ENCODE measurements at regions not wholly inside any gene's neighbourhood (a gene's known extent, or its start where the extent isn't known, plus 50 kb on each side); places are given as distances from the start of the nearest gene placed in this dataset.

GRCh38 chr4:38226170-38226569 is 266.0 kb downstream of the PTTG2 start:
- no peaks in the 10 kb centered on the region for H3K9me3 ChIP-seq
- H3K27me3 ChIP-seq (ENCODE audit: low read depth), result no peaks in the 10 kb centered on the region
- no peak overlapping the region for H3K4me3 ChIP-seq
- intact Hi-C loops (cut with DNase I), result no loop called here
- H3K36me3 ChIP-seq, result no peaks in the 10 kb centered on the region
- ATAC-seq, result no peak
- TF ChIP-seq CTCF (IDR thresholded peaks at IDR 0.05), result no peak
- DNase-seq, result no peak
- no peak overlapping the region for H3K27ac ChIP-seq
- H3K4me1 ChIP-seq, result peaks cover 16% of the 10 kb centered on the region

- Histone ChIP-seq H3K27me3 (ENCODE audit: low read depth) (no peaks in the 10 kb centered on the region), H3K36me3 (no peaks in the 10 kb centered on the region), H3K4me3 (no peak overlapping the region), H3K4me1 (no peaks in the 10 kb centered on the region), H3K27ac (no peak overlapping the region), H3K9me3 (no peaks in the 10 kb centered on the region)
- ATAC-seq, result no peak
- no peak for DNase-seq
- TF ChIP-seq CTCF (IDR thresholded peaks at IDR 0.05), result no peak
- intact Hi-C loops (cut with DNase I), result no loop called here
Measured at GRCh38 chr4:38230121-38230801, 270.1 kb downstream of the PTTG2 start.

DNA sequence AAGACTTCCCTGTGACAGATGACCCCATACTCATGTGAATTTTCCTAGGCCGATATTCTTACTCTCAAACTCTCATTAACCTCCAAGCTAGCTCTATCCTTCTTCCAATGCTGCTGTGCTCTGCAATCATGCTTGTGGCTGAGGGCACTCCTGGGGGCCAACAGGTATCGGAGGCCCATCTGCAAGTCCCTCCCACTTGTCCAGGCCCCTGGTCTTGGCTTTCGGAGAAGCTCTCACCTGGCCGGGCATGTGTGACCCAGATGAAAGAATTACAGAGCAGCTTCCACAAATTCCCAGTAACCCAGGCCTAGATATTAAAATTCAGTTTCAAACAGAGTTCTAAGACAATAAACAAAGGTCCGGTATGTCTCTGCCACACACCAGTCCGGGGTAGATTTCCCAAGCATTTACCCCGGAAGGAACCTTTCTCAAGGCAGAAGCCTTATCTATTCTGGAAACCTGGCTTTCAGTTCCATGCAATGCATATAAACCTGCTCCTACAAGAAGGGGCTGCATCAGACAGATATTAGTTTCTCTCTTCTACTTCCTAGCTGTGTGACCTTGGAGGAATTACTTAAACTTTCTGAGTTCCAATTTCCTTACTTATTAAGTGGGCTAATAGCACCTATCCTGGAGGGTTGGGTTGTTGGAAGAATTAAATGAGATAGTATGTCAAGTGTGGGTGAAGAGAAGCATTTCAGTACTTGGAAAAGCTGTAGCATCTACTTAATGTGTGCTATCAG is 270.8 kb downstream of the PTTG2 start:
- intact Hi-C loops (cut with DNase I), result no loop called here
- Histone ChIP-seq H3K4me1 (no peaks in the 10 kb centered on the region), H3K9me3 (no peaks in the 10 kb centered on the region), H3K36me3 (no peaks in the 10 kb centered on the region), H3K27ac (no peak overlapping the region), H3K27me3 (ENCODE audit: low read depth) (no peaks in the 10 kb centered on the region), H3K4me3 (no peak overlapping the region)
- DNase-seq (no peak), ATAC-seq (no peak)
- no peak for TF ChIP-seq CTCF (IDR thresholded peaks at IDR 0.05)

DNA sequence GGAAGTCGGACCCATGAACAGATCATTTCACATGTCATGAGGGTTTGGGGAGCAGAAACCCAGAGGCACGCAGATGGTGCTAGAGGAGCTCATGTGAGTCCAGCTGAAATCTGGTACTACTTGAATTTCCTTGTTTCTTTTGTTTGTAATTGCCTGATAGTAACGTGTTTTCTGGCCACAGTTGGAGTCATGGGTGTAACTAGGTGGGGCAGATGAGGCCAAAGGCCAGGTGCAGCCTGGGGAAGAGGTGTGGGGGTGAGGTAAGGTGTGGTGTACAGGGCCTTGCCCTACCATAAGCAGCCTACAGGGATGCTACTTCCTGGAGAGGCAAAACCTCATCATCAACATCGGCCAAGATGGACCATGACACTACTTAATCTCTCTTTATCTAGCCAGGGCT is 271.4 kb downstream of the PTTG2 start:
- no peak for TF ChIP-seq CTCF (IDR thresholded peaks at IDR 0.05)
- Histone ChIP-seq H3K36me3 (no peaks in the 10 kb centered on the region), H3K4me1 (no peaks in the 10 kb centered on the region), H3K9me3 (no peaks in the 10 kb centered on the region), H3K27ac (no peak overlapping the region), H3K4me3 (no peak overlapping the region), H3K27me3 (ENCODE audit: low read depth) (no peaks in the 10 kb centered on the region)
- intact Hi-C loops (cut with DNase I), result no loop called here
- DNase-seq (no peak), ATAC-seq (no peak)

- no peak for DNase-seq
- intact Hi-C loops (cut with DNase I), result no loop called here
- no peak for ATAC-seq
- TF ChIP-seq CTCF (IDR thresholded peaks at IDR 0.05), result no peak
- Histone ChIP-seq H3K27ac (no peak overlapping the region), H3K4me1 (no peaks in the 10 kb centered on the region), H3K36me3 (no peaks in the 10 kb centered on the region), H3K4me3 (no peak overlapping the region), H3K9me3 (no peaks in the 10 kb centered on the region), H3K27me3 (ENCODE audit: low read depth) (no peaks in the 10 kb centered on the region)
Measured at GRCh38 chr4:38232741-38233140, 272.5 kb downstream of the PTTG2 start.

All from lower lobe of right lung (tissue), 2 donors.